Activated CD8-positive, alpha-beta memory T cell treated with anti-CD3 and anti-CD28 coated beads, Interleukin-2, amount 10 ng/mL, durations not matched to agents 7 days and 5 days (primary cell): ENCODE measurements at regions not wholly inside any gene's neighbourhood (a gene's known extent, or its start where the extent isn't known, plus 50 kb on each side); places are given as distances from the start of the nearest gene placed in this dataset.
"Not testable (repeated sequence)": the region's sequence is repeated elsewhere in the genome, so short reads cannot be mapped to it uniquely, and the experiment has no call there.

Source experiments
- ATAC-seq: fragments of 150-1000 bp; cut with Tn5 transposase; one replicate; pipeline ENCODE4 v1.10.0; 2021; ENCODE audit warnings: moderate library complexity
- CTCF ChIA-PET: fragments of 350-600 bp; sonication (Branson Sonifier 250); formaldehyde crosslinking; loops from one replicate; lab custom pipeline; 2021; ENCODE audit warnings: antibody characterized with exemption; lab: Charles Lee
- DNase-seq: peaks from one replicate; pipeline ENCODE4 v3.0.0-alpha.2; 2020
- H3K27ac Mint-ChIP-seq: one replicate; pipeline ENCODE4 v1.8.0; 2021; ENCODE audit warnings: mild to moderate bottlenecking, mixed read lengths
- H3K27me3 Mint-ChIP-seq: one replicate; pipeline ENCODE4 v1.8.0; 2021; ENCODE audit warnings: mixed read lengths
- H3K36me3 Mint-ChIP-seq: one replicate; pipeline ENCODE4 v1.8.0; 2021; ENCODE audit warnings: mild to moderate bottlenecking, mixed read lengths
- H3K4me1 Mint-ChIP-seq: one replicate; pipeline ENCODE4 v1.8.0; 2021; ENCODE audit warnings: mixed read lengths
- H3K4me3 Mint-ChIP-seq: one replicate; pipeline ENCODE4 v1.8.0; 2021; ENCODE audit warnings: mild to moderate bottlenecking, moderate library complexity, mixed read lengths
- H3K9me3 Mint-ChIP-seq: one replicate; pipeline ENCODE4 v1.8.0; 2022; ENCODE audit warnings: low read depth, mixed read lengths

GRCh38 chr7:85376589-85376988 lies 189.7 kb upstream of the SEMA3D start:
- DNase-seq, result no peak
- Mint-ChIP-seq H3K27ac (no peak overlapping the region), H3K9me3 (peaks cover 5% of the 10 kb centered on the region), H3K36me3 (no peaks in the 10 kb centered on the region), H3K4me1 (no peaks in the 10 kb centered on the region), H3K27me3 (no peaks in the 10 kb centered on the region), H3K4me3 (no peak overlapping the region)
- ATAC-seq, result no peak
- CTCF ChIA-PET, result no interaction called here

- DNase-seq (no peak), ATAC-seq (no peak)
- no peaks in the 10 kb centered on the region for H3K4me1 Mint-ChIP-seq
- no peak overlapping the region for H3K4me3 Mint-ChIP-seq
- CTCF ChIA-PET, result no interaction called here
- no peaks in the 10 kb centered on the region for H3K36me3 Mint-ChIP-seq
- H3K9me3 Mint-ChIP-seq, result peaks cover 6% of the 10 kb centered on the region
- H3K27ac Mint-ChIP-seq, result no peak overlapping the region
- H3K27me3 Mint-ChIP-seq, result no peaks in the 10 kb centered on the region
These were observed 170.1 kb upstream of the SEMA3D start for GRCh38 chr7:85356916-85357315.

GRCh38 chr7:85343484-85343883 lies 156.6 kb upstream of the SEMA3D start:
- H3K27me3 Mint-ChIP-seq, result no peaks in the 10 kb centered on the region
- no peak overlapping the region for H3K4me3 Mint-ChIP-seq
- CTCF ChIA-PET, result no interaction called here
- H3K4me1 Mint-ChIP-seq, result no peaks in the 10 kb centered on the region
- no peak overlapping the region for H3K27ac Mint-ChIP-seq
- ATAC-seq (no peak), DNase-seq (no peak)
- no peaks in the 10 kb centered on the region for H3K36me3 Mint-ChIP-seq
- H3K9me3 Mint-ChIP-seq, result peaks cover 4% of the 10 kb centered on the region

- ATAC-seq, result no peak
- DNase-seq, result no peak
- peaks cover 4% of the 10 kb centered on the region for H3K9me3 Mint-ChIP-seq
- H3K4me1 Mint-ChIP-seq, result no peaks in the 10 kb centered on the region
- no peaks in the 10 kb centered on the region for H3K27me3 Mint-ChIP-seq
- H3K4me3 Mint-ChIP-seq, result no peak overlapping the region
- no peaks in the 10 kb centered on the region for H3K36me3 Mint-ChIP-seq
- CTCF ChIA-PET, result no interaction called here
- no peak overlapping the region for H3K27ac Mint-ChIP-seq
These were observed 155.9 kb upstream of the SEMA3D start for GRCh38 chr7:85342781-85343180.

- no peak overlapping the region for H3K27ac Mint-ChIP-seq
- H3K4me1 Mint-ChIP-seq, result no peaks in the 10 kb centered on the region
- H3K27me3 Mint-ChIP-seq, result no peaks in the 10 kb centered on the region
- no peak for ATAC-seq
- peaks cover 7% of the 10 kb centered on the region for H3K9me3 Mint-ChIP-seq
- CTCF ChIA-PET, result no interaction called here
- H3K36me3 Mint-ChIP-seq, result no peaks in the 10 kb centered on the region
- DNase-seq, result no peak
- H3K4me3 Mint-ChIP-seq, result no peak overlapping the region
These were observed 155.1 kb upstream of the SEMA3D start for GRCh38 chr7:85341973-85342372.

- no peak overlapping the region for H3K4me3 Mint-ChIP-seq
- H3K36me3 Mint-ChIP-seq, result no peaks in the 10 kb centered on the region
- H3K27ac Mint-ChIP-seq, result no peak overlapping the region
- ATAC-seq (no peak), DNase-seq (no peak)
- CTCF ChIA-PET, result no interaction called here
- H3K4me1 Mint-ChIP-seq, result no peaks in the 10 kb centered on the region
- peaks cover 8% of the 10 kb centered on the region for H3K9me3 Mint-ChIP-seq
- no peaks in the 10 kb centered on the region for H3K27me3 Mint-ChIP-seq
These were observed 154.3 kb upstream of the SEMA3D start for GRCh38 chr7:85341121-85341520.

- CTCF ChIA-PET, result no interaction called here
- Mint-ChIP-seq H3K27ac (no peak overlapping the region), H3K9me3 (peaks cover 9% of the 10 kb centered on the region), H3K4me1 (no peaks in the 10 kb centered on the region), H3K4me3 (no peak overlapping the region), H3K36me3 (no peaks in the 10 kb centered on the region), H3K27me3 (no peaks in the 10 kb centered on the region)
- ATAC-seq, result no peak
- DNase-seq, result no peak
These were observed 149.2 kb upstream of the SEMA3D start for GRCh38 chr7:85336086-85336485.

GRCh38 chr7:85335113-85335512 lies 148.3 kb upstream of the SEMA3D start:
- H3K4me3 Mint-ChIP-seq, result not testable (repeated sequence)

GRCh38 chr7:85328456-85328998 lies 141.7 kb upstream of the SEMA3D start:
- Mint-ChIP-seq H3K9me3 (no peaks in the 10 kb centered on the region), H3K4me3 (no peak overlapping the region), H3K27me3 (no peaks in the 10 kb centered on the region), H3K4me1 (no peaks in the 10 kb centered on the region), H3K36me3 (no peaks in the 10 kb centered on the region), H3K27ac (no peak overlapping the region)
- no peak for ATAC-seq
- no peak for DNase-seq
- CTCF ChIA-PET, result no interaction called here

More at GRCh38 chr7:85335113-85335512, 148.3 kb upstream of the SEMA3D start:
- H3K27ac Mint-ChIP-seq, H3K4me1 Mint-ChIP-seq, CTCF ChIA-PET, H3K9me3 Mint-ChIP-seq, DNase-seq, H3K27me3 Mint-ChIP-seq, ATAC-seq, H3K36me3 Mint-ChIP-seq: not testable (repeated sequence)

GRCh38 chr7:85324145-85324799 lies 137.4 kb upstream of the SEMA3D start:
- Mint-ChIP-seq H3K27me3 (no peaks in the 10 kb centered on the region), H3K4me3 (no peak overlapping the region)
- CTCF ChIA-PET, result no interaction called here

GRCh38 chr7:85322252-85322651 lies 135.4 kb upstream of the SEMA3D start:
- DNase-seq, result no peak
- no peaks in the 10 kb centered on the region for H3K4me1 Mint-ChIP-seq
- no peaks in the 10 kb centered on the region for H3K36me3 Mint-ChIP-seq

More at GRCh38 chr7:85324145-85324799, 137.4 kb upstream of the SEMA3D start:
- no peak overlapping the region for H3K27ac Mint-ChIP-seq
- H3K36me3 Mint-ChIP-seq, result no peaks in the 10 kb centered on the region
- no peak for DNase-seq
- H3K9me3 Mint-ChIP-seq, result peaks cover 5% of the 10 kb centered on the region
- no peaks in the 10 kb centered on the region for H3K4me1 Mint-ChIP-seq
- ATAC-seq, result no peak

GRCh38 chr7:85320699-85321476 lies 134.0 kb upstream of the SEMA3D start:
- Mint-ChIP-seq H3K4me1 (no peaks in the 10 kb centered on the region), H3K27me3 (no peaks in the 10 kb centered on the region), H3K36me3 (no peaks in the 10 kb centered on the region), H3K9me3 (peaks cover 8% of the 10 kb centered on the region), H3K4me3 (no peak overlapping the region), H3K27ac (no peak overlapping the region)
- CTCF ChIA-PET, result no interaction called here
- DNase-seq (no peak), ATAC-seq (no peak)

More at GRCh38 chr7:85322252-85322651, 135.4 kb upstream of the SEMA3D start:
- ATAC-seq, result no peak
- CTCF ChIA-PET, result no interaction called here
- Mint-ChIP-seq H3K4me3 (no peak overlapping the region), H3K9me3 (peaks cover 8% of the 10 kb centered on the region), H3K27ac (no peak overlapping the region), H3K27me3 (no peaks in the 10 kb centered on the region)

GRCh38 chr7:85316489-85316888 lies 129.6 kb upstream of the SEMA3D start:
- Mint-ChIP-seq H3K27ac (no peak overlapping the region), H3K4me3 (no peak overlapping the region), H3K36me3 (no peaks in the 10 kb centered on the region), H3K9me3 (peaks cover 6% of the 10 kb centered on the region), H3K4me1 (no peaks in the 10 kb centered on the region), H3K27me3 (no peaks in the 10 kb centered on the region)
- CTCF ChIA-PET, result no interaction called here
- no peak for ATAC-seq
- DNase-seq, result no peak

- no peak for DNase-seq
- Mint-ChIP-seq H3K27me3 (no peaks in the 10 kb centered on the region), H3K4me1 (no peaks in the 10 kb centered on the region), H3K4me3 (no peak overlapping the region), H3K9me3 (peaks cover 2% of the 10 kb centered on the region), H3K36me3 (no peaks in the 10 kb centered on the region), H3K27ac (no peak overlapping the region)
- no peak for ATAC-seq
- CTCF ChIA-PET, result no interaction called here
These were observed 123.4 kb upstream of the SEMA3D start for GRCh38 chr7:85310301-85310700.
